NCI-H1092 (cell line): ENCODE measurements at regions not wholly inside any gene's neighbourhood (a gene's known extent, or its start where the extent isn't known, plus 50 kb on each side); places are given as distances from the start of the nearest gene placed in this dataset.
A peak's percentile ranks its signal among the peaks of the same experiment; 100 is the strongest.
"Not testable (repeated sequence)": the region's sequence is repeated elsewhere in the genome, so short reads cannot be mapped to it uniquely, and the experiment has no call there.

ENCODE experiments used
- DNase-seq: peaks from one replicate; lab custom pipeline; 2025; lab: John Stamatoyannopoulos, UW

DNA sequence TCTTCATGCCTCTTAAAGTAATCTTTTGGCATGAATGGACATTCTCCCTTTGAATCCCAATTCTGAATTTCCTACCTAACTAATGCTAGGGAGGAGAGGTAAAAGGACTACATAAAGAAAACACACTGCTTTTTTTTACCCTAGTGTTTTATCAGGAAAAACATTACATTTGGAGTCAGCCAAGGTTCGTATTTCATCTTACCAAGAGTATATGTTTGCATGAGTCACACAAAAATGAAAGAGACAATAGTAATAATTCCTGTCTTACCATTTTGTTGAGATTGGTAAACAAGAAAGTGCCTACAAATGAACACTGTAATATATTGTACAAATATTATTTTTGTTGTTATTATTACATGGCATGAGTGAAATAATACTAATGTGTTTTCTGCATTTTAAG lies 112.9 kb upstream of the WARS2 start:
- no peak for DNase-seq

DNA sequence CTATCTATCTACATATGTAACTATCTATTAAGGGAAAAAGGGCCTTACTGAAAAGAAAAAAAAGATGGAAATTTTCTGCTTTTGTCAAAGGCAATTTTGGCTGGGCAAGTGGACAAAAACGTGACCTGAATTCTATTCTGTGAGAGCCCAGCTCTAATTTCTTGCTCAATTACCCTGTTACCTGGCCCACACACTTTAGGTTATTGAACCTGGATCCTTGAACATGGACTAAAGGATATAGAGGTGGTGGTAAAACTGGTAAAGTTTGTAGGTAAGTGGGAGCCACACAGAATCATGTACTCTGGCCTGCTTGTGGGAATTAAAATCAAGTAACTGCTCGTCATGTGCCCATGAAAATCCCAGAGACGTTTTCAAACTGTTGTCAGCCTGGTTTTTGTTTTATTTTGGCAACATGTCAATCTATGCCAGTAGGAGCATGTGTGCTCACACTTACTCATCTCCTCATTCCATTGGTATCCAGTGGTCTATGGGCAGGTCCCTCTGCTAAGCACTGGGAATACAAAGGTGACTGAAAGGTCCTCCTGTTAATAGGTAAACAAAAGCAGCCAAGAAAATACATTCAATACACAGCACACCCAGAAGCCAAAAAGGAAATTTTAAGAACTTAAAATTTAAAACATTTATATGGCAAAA lies 113.7 kb upstream of the WARS2 start:
- no peak for DNase-seq

DNA sequence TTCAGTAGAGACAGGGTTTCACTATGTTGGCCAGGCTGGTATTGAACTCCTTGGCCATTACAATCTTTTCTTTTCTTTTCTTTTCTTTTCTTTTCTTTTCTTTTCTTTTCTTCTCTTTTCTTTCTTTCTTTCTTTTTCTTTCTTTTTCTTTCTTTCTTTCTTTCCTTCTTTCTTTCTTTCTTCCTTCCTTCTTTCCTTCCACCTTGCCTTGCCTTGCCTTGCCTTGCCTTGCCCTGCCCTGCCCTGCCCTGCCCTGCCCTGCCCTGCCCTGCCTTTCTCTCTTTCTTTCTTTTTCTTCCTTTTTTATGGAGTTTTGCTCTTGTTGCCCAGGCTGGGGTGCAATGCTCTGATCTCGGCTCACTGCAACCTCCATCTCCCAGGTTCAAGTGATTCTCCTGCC lies 112.5 kb upstream of the HAO2 start:
- DNase-seq = not testable (repeated sequence)

DNA sequence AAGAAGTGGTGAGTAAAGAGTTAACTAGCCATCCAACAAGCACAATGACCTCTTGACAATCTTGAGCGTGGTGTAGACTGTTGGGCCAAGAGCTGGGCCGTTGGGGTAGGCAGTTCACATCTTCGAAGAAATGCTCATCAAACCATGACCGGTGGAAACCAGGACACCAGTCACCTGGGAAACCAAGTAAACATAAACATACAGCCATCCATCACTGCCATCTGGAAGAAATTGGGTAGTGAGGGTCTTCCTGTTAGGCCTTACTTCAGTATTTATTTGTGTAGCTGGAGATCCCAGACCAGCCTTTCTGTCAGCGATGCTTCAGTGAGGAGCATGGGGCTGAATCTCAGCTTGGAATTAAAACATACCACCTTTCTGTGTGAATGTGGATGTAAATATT lies 108.1 kb upstream of the HAO2 start:
- DNase-seq = no peak

DNA sequence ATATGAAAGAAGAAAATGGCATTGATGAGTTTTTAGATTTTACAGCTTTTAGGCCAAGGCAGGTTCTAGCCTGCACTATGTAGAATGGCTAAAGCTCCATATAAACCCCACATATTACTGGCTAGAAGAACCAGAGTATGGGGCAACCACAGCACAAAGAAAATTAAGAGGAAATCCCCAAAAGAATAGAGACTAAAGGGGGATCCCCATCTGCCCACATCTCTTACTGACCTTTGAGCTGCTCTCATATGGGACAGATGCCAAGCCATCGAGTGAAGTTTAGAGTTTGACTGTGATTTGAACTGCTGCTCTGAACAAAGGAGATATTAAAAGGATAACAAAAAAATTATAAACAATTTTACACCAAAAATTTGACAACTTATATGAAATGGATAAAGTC lies 102.2 kb upstream of the HAO2 start:
- DNase-seq = no peak

DNA sequence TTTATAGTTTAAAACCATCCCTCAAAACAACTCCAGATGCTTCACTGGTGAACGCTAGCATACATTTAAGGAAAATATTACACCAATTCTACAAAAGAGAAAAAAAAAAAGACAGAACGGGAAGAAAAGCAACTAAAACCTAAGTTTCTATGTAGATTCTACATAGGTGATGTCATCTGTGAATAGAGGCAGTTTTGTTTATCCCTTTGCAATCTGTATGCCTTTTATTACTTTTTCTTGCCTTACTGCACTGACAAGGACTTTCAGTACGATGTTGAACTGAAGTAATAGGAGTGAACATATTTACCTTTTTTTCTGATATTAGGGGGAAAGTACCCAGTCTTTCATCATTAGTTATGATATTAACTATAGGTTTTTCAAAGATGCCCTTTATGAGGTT lies 101.7 kb upstream of the HAO2 start:
- DNase-seq = no peak

DNA sequence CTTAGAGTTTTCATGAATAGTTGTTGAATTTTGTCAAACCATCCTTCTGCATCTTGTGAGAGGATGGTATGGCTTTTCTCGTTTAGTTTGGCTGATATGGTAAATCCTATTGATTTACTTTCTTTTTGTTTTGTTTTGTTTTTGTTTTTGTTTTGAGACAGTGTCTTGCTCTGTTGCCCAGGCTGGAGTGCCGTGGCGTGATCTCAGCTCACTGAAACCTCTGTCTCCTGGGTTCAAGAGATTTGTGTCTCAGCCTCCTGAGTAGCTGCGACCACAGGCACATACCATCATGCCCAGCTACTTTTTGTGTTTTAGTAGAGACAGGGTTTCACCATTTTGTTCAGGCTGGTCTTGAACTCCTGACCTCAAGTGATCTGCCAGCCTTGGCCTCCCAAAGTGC lies 101.3 kb upstream of the HAO2 start:
- not testable (repeated sequence) for DNase-seq

DNA sequence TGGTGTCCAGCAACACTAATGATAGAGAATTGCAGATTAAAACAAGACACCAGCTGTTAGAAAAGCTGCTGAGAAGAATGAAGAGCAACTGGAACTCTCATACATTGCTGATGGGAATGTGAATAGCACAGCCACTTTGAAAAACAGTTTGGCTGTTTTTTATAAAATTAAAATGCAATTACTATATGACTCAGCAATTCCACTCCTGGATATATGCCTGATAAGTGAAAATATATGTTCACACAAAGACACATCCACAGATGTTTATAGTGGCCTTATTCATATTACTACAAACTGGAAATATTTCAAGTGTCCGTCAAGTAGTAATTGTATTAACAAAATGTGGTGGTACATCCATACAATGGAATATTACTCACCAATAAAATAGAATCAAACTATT lies 99.7 kb upstream of the HAO2 start:
- no peak for DNase-seq

DNA sequence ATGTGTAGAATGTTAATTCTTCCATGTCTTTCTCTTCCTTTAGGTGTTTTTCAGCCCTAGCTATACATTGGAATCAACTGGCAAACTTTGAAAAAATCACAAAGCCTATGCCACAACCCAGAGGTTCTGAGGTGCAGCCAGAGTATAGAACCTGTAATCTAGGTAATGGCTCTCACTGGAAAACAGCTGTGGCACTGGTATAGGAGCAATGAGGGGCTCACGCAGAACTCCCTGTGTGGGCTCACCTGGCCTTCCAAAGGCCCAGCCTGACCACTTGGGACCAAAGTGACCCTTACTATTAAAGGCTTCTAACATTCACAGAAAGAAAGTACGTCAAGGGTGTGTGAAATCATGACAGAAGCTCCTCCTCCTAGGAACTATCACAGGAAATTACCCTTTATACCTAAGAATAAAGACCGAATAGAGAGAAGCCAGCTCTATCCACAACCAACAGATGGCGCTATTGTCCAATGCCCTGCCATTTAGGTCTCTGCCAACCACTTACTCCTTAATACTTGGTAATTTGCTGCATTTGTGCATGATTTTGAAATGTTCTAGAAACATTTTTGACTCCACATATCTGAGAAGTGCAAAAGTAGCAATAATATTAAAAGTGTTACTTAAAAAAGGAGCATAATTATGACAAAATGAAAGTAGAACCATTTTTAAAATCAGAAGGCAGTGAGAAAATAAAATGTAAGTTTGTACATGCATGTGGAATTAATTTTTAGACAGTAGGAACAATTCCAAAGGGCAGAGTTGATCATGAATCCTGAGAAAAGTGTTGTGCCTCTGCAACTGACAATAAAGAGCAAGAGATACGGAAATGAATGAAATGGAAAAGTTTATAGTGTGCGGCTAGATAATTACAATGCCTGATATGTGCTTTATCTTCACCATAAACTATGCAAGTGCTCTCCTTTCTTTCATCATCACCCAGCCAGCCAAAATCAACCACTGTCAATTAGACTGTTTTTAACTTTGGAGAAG lies 93.1 kb upstream of the HAO2 start:
- DNase-seq = peak; percentile 12

DNA sequence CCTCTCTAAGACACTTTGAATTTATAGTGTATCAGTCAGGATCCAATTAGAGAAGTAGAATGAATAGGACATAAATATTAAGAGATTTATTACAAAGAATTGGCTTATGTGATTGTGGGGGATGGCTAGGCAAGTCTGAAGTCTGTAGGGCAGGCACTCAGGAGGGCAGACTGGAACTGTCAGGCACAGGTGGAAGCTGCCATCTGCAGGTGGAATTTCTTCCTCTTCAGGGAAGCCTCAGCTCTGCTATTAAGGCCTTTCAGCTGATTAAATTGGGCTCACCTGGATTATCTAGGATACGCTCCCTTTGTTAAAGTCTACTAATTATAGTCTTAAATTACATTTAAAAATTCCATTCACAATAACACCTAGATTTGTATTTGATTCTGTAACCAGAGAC lies 92.0 kb upstream of the HAO2 start:
- peak; percentile 1 for DNase-seq

DNA sequence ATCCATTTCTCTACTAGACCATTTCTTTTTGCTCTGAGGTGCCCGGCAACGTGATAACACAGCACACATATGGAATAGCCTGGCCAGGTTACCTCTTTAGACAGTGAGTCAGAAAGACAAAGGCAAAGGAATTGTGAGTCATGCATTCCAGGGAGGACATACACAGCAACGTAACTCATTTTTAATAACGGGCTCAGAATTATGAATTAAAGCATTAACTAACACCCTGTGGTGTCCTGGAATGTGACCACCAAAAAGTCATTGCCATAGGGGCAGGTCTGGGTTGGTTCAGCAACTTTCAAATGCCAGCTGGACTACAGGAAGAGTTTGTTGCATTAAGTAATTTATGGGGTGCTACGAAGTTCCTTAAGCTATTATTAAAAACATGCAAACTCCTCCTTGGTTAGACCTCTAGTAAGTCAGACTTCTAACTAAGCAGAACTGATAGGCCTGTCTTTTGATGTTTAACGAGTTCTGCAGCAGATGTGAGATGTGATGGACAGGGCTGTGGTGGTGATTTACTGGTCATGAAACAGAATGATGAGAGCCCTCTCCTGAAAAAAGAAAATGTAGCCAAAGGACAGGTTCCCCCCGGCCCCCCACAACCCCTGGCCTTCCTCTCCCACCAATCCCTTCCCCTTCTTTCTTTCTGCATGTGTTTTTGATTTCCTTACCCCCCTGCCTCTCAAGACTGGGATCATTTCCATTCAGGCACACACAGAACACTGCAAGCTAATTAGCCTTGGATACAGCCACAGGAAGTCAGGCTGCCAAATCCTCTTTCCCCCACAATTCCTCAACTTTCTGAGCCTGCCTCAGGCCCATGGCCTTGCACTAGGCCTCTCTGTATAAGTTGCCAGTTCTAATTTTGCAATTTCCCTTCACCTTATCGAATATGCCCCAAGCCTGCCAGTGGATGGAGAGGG lies 88.9 kb upstream of the HAO2 start:
- no peak for DNase-seq

DNA sequence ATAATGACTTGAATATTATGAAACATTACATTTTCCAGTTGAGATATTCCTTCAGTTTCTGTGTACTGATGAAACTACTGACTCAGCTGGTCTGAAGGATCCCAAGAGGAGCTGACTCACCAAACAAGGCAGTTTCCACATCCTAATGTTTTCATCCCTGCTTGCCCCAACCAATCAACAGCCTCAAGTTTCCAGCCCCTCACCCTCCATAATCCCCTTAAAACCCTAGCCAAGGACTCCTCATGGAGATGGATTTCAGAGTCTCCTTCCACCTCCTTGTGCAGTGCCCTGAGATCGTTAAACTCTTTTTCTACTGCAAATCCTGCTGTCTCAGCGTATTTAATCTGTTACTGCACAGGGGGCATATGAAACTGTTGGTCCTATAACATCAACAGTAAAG lies 83.1 kb upstream of the HAO2 start:
- DNase-seq = no peak

DNA sequence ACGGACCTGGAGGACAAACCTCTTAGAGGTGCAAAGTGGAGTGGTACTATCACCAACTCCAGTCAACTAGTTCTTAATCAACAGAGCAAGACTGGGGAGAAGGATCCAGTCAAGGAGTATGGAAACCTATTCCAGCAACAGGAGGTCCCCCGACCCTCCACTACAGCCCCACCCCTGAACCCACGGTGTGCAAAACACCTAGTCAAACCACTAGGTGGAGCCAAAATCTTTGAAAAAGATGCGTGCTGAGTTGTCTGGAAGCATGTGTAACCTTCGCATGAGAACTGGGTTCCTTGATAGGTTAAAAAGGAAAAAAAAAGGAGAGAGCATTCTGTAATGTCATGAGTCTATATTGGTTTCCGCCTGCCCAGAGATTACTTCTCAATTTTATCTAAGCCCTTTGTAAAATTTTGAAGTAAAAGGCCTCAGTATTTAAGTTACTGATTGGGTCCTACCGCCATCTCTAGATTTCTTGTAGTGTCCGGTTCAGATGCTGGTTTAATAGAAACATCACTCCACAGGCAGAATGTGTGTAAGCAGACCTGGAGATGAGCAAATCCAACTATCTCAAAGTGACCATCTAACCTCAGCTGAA lies 81.9 kb upstream of the HAO2 start:
- peak; percentile 42 for DNase-seq

DNA sequence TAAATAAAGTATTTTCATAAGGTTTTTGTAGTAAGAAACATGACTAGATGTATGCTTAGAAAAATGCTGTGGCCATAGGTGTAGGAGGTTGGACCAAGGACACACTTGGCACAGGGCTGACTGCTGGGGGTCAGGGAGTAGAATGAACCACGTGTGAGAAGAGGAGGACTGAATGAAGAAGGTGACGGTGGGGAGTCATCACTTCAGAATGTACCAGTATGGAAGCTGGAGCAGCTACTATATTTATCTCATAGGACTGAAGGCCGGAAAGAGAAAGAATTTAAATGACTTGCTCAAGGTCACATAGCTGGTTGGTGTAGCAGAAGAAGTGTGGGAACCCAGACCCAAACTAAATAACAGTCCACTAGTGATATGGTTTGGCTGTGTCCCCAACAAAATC lies 79.8 kb upstream of the HAO2 start:
- no peak for DNase-seq

DNA sequence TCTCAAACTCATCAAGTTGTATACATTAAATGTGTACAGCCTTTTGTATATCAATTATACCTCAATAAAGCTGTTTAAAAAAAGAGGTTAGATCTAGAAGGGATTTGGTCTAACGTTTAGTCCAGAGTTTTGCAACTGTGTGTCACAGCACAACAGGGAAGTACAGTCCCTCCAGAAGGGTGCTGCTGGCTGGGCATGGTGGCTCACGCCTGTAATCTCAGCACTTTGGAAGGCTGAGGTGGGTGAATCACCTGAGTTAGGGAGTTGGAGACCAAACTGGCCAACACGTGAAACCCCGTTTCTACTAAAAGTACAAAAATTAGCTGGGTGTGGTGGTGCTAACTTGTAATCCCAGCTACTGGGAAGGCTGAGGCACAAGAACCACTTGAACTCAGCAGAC lies 78.3 kb upstream of the HAO2 start:
- no peak for DNase-seq

DNA sequence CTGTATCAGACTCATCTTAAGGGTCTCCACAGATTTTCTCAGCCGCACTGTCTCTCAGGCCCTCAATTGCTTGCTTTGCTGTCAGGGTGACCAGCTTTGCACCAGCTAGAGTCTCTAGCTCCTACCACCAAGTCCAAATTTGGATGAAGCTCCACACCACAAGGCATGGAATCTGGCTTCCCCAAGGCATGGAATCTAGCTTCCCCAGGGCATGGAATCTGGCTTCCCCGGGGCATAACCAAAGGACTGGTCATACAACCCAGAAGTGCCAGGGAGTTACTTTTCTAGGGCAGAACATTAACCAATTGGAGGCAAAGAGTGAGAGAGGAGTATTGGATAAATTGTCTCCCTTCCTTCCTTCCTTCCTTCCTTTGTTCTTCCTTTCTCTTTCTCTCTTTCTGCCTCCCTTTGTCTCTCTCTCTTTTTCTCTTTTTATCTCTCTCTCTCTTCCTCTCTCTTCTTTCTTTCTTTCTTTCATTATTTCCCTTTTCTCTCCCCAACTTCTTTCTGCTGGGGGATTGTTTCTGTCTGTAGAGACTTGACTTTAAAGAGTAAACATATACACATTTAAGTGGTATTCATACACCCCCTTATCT lies 76.9 kb upstream of the HAO2 start:
- DNase-seq = no peak

DNA sequence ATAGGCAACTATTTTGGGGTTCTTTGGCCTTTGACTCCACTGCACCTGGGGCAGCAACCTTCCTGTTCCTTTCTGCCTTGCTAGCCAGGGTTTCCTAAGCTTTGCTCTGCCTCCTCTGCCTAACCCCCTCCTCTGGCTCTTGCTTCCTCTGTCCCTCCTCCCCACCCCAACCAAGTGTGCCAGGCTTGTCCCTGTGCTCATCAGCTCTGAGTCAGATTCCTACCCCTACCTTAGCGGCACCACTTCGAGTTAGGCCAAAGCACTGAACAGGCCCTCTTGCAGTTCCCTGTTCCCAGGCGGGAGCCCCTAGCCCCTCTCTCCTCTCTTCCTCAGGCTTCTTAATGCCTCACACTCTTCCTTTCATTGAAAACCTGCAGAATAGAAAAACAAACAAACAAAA lies 74.8 kb upstream of the HAO2 start:
- DNase-seq = no peak

DNA sequence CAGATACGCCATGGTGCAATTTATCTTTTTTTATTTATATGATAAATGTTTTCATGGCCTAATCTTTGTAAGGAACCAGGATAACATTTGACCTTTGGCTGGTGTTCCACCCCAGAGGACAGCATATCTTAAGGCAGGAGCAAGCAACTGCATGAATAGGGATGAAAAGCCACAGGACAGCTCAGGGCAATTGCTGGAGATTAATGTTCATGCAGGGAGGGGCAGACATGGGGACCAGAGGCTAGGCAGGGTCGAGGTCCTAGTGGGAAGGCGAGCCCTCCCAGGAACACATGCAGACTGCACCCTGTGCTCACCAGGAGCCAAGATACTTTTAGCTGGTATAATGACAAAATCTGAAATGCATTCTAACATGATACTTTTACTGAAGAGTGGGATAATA lies 74.4 kb upstream of the HAO2 start:
- no peak for DNase-seq

DNA sequence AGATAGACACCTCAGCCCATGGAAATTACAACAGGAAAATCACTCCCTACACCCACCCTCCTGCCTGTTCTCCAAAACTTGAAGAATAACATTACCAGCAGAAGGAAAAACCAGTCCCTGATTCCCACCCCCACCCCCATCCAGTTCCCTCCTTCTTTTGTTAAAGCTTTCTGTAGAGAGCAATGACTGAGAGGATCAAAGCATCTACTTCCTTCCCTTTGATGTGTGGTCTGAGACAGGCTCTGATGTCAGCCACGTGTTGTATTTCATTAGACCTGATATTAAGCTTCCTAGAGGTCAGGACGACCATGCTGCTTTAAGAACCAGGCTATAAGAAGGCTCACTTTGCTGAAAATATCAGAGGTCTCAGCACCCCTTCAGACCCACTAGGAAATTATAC lies 73.9 kb upstream of the HAO2 start:
- DNase-seq = no peak

DNA sequence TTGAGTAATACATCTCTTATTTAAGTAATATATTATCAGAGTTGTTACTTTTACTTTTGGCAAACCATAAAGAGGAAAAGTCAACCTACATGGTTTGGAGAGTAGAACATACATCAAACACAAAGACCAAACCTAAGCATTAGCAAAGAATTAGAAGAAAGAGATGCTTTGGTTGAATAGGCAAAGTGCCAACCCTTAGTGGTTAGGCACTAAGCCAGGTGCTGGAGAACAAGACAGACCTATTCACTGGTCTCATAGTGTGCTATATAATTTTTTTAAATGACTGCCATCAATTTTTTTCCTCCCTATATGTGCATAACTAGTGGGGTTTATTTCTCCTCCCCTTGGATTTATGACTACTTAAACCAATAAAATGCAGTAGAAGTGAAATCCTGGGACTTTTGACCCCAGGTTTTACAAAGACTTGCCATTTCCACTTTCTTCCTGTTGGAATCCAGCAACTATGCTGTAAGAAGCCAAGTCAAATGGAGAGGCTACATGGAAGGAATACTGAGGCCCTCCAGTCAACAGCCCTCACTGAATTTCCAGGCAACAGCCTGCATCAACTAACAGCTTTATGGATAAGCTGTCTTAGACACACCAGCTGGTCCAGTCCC lies 69.8 kb upstream of the HAO2 start:
- no peak for DNase-seq

DNA sequence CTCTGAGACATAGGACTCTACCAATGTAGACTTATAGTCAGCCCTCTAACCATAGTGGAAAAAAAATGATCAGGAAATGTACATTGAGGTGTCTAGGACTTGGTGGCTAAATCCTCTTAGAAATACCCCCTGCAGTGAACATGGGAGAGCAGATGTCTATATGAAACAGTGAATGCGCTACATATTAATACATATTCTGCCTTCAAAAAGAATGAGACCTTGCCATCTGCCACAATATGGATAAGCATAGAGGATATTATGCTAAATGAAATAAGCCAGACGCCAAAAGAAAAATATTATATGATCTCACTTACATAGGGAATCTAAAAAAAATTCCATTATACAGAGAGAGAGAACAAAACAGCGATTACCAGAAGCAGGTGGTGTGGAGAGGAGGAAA lies 66.6 kb upstream of the HAO2 start:
- no peak for DNase-seq
